ENCODE measurements at regions not wholly inside any gene's neighbourhood (a gene's known extent, or its start where the extent isn't known, plus 50 kb on each side); places are given as distances from the start of the nearest gene placed in this dataset.
"Not testable (repeated sequence)": the region's sequence is repeated elsewhere in the genome, so short reads cannot be mapped to it uniquely, and the experiment has no call there.

- Mint-ChIP-seq H3K27me3 (peaks cover 3% of the 10 kb centered on the region), H3K36me3 (no peaks in the 10 kb centered on the region), H3K4me1 (peaks cover 0 to 3% (median 0%) of the 10 kb centered on the region in 3 donors), H3K27ac (no peak overlapping the region), H3K4me3 (no peak overlapping the region), H3K9me3 (peaks cover 0 to 3% (median 0%) of the 10 kb centered on the region in 3 donors)
These were observed 53.2 kb upstream of the SH3BP4 start for GRCh38 chr2:234898534-234899053.

GRCh38 chr2:234888442-234888841 is 63.4 kb upstream of the SH3BP4 start:
- not testable (repeated sequence) for H3K36me3 Mint-ChIP-seq, H3K4me1 Mint-ChIP-seq, H3K27ac Mint-ChIP-seq, H3K9me3 Mint-ChIP-seq, H3K27me3 Mint-ChIP-seq
- H3K4me3 Mint-ChIP-seq: peak overlapping the region in 2 of 4 donors; percentile 32 to 39

- Mint-ChIP-seq H3K27me3 (peaks cover 8% of the 10 kb centered on the region), H3K9me3 (peaks cover 0 to 1% (median 0%) of the 10 kb centered on the region in 3 donors), H3K4me3 (no peak overlapping the region), H3K27ac (no peak overlapping the region), H3K36me3 (no peaks in the 10 kb centered on the region), H3K4me1 (no peaks in the 10 kb centered on the region)
These were observed 64.6 kb upstream of the SH3BP4 start for GRCh38 chr2:234887195-234887594.

GRCh38 chr2:234885886-234886285 is 65.9 kb upstream of the SH3BP4 start:
- Mint-ChIP-seq H3K27ac (no peak overlapping the region), H3K4me3 (no peak overlapping the region), H3K27me3 (peaks cover 11% of the 10 kb centered on the region), H3K36me3 (no peaks in the 10 kb centered on the region), H3K4me1 (no peaks in the 10 kb centered on the region), H3K9me3 (peaks cover 0 to 1% (median 0%) of the 10 kb centered on the region in 3 donors)

GRCh38 chr2:234885118-234885517 is 66.7 kb upstream of the SH3BP4 start:
- peaks cover 0 to 1% (median 0%) of the 10 kb centered on the region in 3 donors for H3K9me3 Mint-ChIP-seq
- H3K4me1 Mint-ChIP-seq: no peaks in the 10 kb centered on the region
- no peak overlapping the region for H3K4me3 Mint-ChIP-seq
- H3K36me3 Mint-ChIP-seq: no peaks in the 10 kb centered on the region
- H3K27me3 Mint-ChIP-seq: peaks cover 11% of the 10 kb centered on the region
- no peak overlapping the region for H3K27ac Mint-ChIP-seq

GRCh38 chr2:234884591-234884990 is 67.2 kb upstream of the SH3BP4 start:
- H3K9me3 Mint-ChIP-seq: peaks cover 0 to 1% (median 0%) of the 10 kb centered on the region in 3 donors
- H3K27me3 Mint-ChIP-seq: peaks cover 11% of the 10 kb centered on the region
- H3K4me3 Mint-ChIP-seq: no peak overlapping the region
- H3K4me1 Mint-ChIP-seq: no peaks in the 10 kb centered on the region
- no peaks in the 10 kb centered on the region for H3K36me3 Mint-ChIP-seq
- H3K27ac Mint-ChIP-seq: no peak overlapping the region

GRCh38 chr2:234881413-234882241 is 70.2 kb upstream of the SH3BP4 start:
- peaks cover 0 to 3% (median 0%) of the 10 kb centered on the region in 3 donors for H3K4me1 Mint-ChIP-seq
- no peaks in the 10 kb centered on the region for H3K36me3 Mint-ChIP-seq
- H3K27me3 Mint-ChIP-seq: peaks cover 9% of the 10 kb centered on the region
- peaks cover 2 to 3% (median 3%) of the 10 kb centered on the region in 3 donors for H3K9me3 Mint-ChIP-seq
- H3K27ac Mint-ChIP-seq: no peak overlapping the region
- no peak overlapping the region for H3K4me3 Mint-ChIP-seq

- Mint-ChIP-seq H3K9me3 (peaks cover 2 to 9% (median 3%) of the 10 kb centered on the region in 3 donors), H3K4me3 (no peak overlapping the region), H3K36me3 (no peaks in the 10 kb centered on the region), H3K27me3 (peaks cover 9% of the 10 kb centered on the region), H3K27ac (no peak overlapping the region), H3K4me1 (peaks cover 3 to 11% (median 6%) of the 10 kb centered on the region in 3 donors)
These were observed 71.1 kb upstream of the SH3BP4 start for GRCh38 chr2:234880551-234881211.

- Mint-ChIP-seq H3K27ac (no peak overlapping the region), H3K4me3 (no peak overlapping the region), H3K27me3 (peaks cover 4% of the 10 kb centered on the region), H3K36me3 (no peaks in the 10 kb centered on the region), H3K4me1 (peaks cover 4 to 11% (median 7%) of the 10 kb centered on the region in 3 donors), H3K9me3 (peaks cover 2 to 9% (median 3%) of the 10 kb centered on the region in 3 donors)
These were observed 72.0 kb upstream of the SH3BP4 start for GRCh38 chr2:234879671-234880455.

- H3K27ac Mint-ChIP-seq: peak overlapping the region in 1 of 3 donors; percentile 47
- H3K36me3 Mint-ChIP-seq, H3K27me3 Mint-ChIP-seq: not testable (repeated sequence)
- H3K4me1 Mint-ChIP-seq: peaks cover 6 to 11% (median 7%) of the 10 kb centered on the region in 3 donors
- H3K9me3 Mint-ChIP-seq: peaks cover 5 to 12% (median 6%) of the 10 kb centered on the region in 3 donors
- H3K4me3 Mint-ChIP-seq: peak overlapping the region in 1 of 4 donors; percentile 41
These were observed 75.2 kb upstream of the SH3BP4 start for GRCh38 chr2:234876621-234877020.

GRCh38 chr2:234874347-234875046 is 77.3 kb upstream of the SH3BP4 start:
- H3K9me3 Mint-ChIP-seq: peaks cover 5 to 12% (median 6%) of the 10 kb centered on the region in 3 donors
- H3K4me3 Mint-ChIP-seq: no peak overlapping the region
- no peak overlapping the region for H3K27ac Mint-ChIP-seq
- H3K27me3 Mint-ChIP-seq: peaks cover 6% of the 10 kb centered on the region
- H3K36me3 Mint-ChIP-seq: peaks cover 2% of the 10 kb centered on the region
- H3K4me1 Mint-ChIP-seq: peaks cover 6 to 11% (median 7%) of the 10 kb centered on the region in 3 donors

GRCh38 chr2:234873828-234874173 is 78.0 kb upstream of the SH3BP4 start:
- Mint-ChIP-seq H3K9me3 (peaks cover 5 to 12% (median 6%) of the 10 kb centered on the region in 3 donors), H3K27me3 (peaks cover 4% of the 10 kb centered on the region), H3K27ac (no peak overlapping the region)

GRCh38 chr2:234873103-234873827 is 78.6 kb upstream of the SH3BP4 start:
- Mint-ChIP-seq H3K4me3 (no peak overlapping the region), H3K4me1 (peaks cover 6 to 11% (median 7%) of the 10 kb centered on the region in 3 donors), H3K36me3 (peaks cover 2% of the 10 kb centered on the region), H3K27me3 (peaks cover 4% of the 10 kb centered on the region), H3K9me3 (peaks cover 6 to 12% (median 7%) of the 10 kb centered on the region in 3 donors), H3K27ac (no peak overlapping the region)

More at GRCh38 chr2:234873828-234874173, 78.0 kb upstream of the SH3BP4 start:
- H3K4me3 Mint-ChIP-seq: no peak overlapping the region
- H3K4me1 Mint-ChIP-seq: peaks cover 6 to 11% (median 7%) of the 10 kb centered on the region in 3 donors
- peaks cover 2% of the 10 kb centered on the region for H3K36me3 Mint-ChIP-seq

- peaks cover 4% of the 10 kb centered on the region for H3K36me3 Mint-ChIP-seq
- H3K27me3 Mint-ChIP-seq: peaks cover 4% of the 10 kb centered on the region
- no peak overlapping the region for H3K4me3 Mint-ChIP-seq
- H3K27ac Mint-ChIP-seq: no peak overlapping the region
- H3K4me1 Mint-ChIP-seq: peaks cover 0 to 4% (median 0%) of the 10 kb centered on the region in 3 donors
- H3K9me3 Mint-ChIP-seq: peaks cover 6 to 20% (median 12%) of the 10 kb centered on the region in 3 donors
These were observed 81.8 kb upstream of the SH3BP4 start for GRCh38 chr2:234869969-234870368.

Data from IgD-negative memory B cell (primary cell).